ENCODE measurements at regions not wholly inside any gene's neighbourhood (a gene's known extent, or its start where the extent isn't known, plus 50 kb on each side); places are given as distances from the start of the nearest gene placed in this dataset.
"Not testable (repeated sequence)": the region's sequence is repeated elsewhere in the genome, so short reads cannot be mapped to it uniquely, and the experiment has no call there.

- H4K91ac ChIP-seq (replicated peaks; ENCODE audit: insufficient read length, low read length); H3K18ac ChIP-seq (ENCODE audit: extremely low read depth, low read length); H2BK5ac ChIP-seq (ENCODE audit: low read depth, low read length); H3K56ac ChIP-seq (replicated peaks; ENCODE audit: insufficient read length, low read depth, low read length); H3K14ac ChIP-seq (ENCODE audit: insufficient read length); FAIRE-seq; CTCF ChIA-PET (ENCODE audit: partially characterized antibody); H2BK120ac ChIP-seq (replicated peaks; ENCODE audit: low read depth, low read length); H2AK5ac ChIP-seq (ENCODE audit: low read depth, low read length); H2BK15ac ChIP-seq (ENCODE audit: low read length); H3K9me3 ChIP-seq (ENCODE audit: insufficient read depth in 2 of 2, low read depth in 1 of 2, low read length in 1 of 2); H3K4ac ChIP-seq (replicated peaks; ENCODE audit: insufficient read length, low read depth, low read length); POLR2A ChIA-PET (ENCODE audit: partially characterized antibody); H3K4me1 ChIP-seq (replicated peaks in 1 of 4; ENCODE audit: control insufficient read depth in 3 of 4, insufficient read depth in 4 of 4, low read length in 3 of 4); H3K4me3 ChIP-seq (ENCODE audit: extremely low read depth in 1 of 4, insufficient read depth in 2 of 4, low read depth in 3 of 4, low read length in 4 of 4); H3K23me2 ChIP-seq (ENCODE audit: low read depth, low read length); H3K79me2 ChIP-seq (ENCODE audit: control insufficient read depth in 1 of 2, insufficient read depth in 2 of 2, low read length in 2 of 2); H3K4me2 ChIP-seq (ENCODE audit: insufficient read depth in 1 of 2, low read depth in 2 of 2, low read length in 2 of 2); H3K27me3 ChIP-seq (replicated peaks in 1 of 4; ENCODE audit: control insufficient read depth in 3 of 4, extremely low read depth in 1 of 4, insufficient read depth in 3 of 4, low read length in 3 of 4); H4K8ac ChIP-seq (ENCODE audit: extremely low read depth, insufficient read depth, low read length); H3K36me3 ChIP-seq (ENCODE audit: control insufficient read depth in 2 of 4, insufficient read depth in 4 of 4, low read length in 3 of 4); H3K79me1 ChIP-seq (ENCODE audit: low read depth, low read length); H3K9ac ChIP-seq (replicated peaks in 1 of 4; ENCODE audit: extremely low read depth in 1 of 4, low read depth in 3 of 4, low read length in 3 of 4); H4K5ac ChIP-seq (ENCODE audit: insufficient read length, low read depth, low read length); H2BK12ac ChIP-seq (ENCODE audit: low read depth, low read length); H2AFZ ChIP-seq (ENCODE audit: low read length); H2BK20ac ChIP-seq (ENCODE audit: low read length); DNase-seq (ENCODE audit: low read depth in 1 of 2, low spot score in 2 of 2); H4K20me1 ChIP-seq (replicated peaks in 1 of 2; ENCODE audit: control insufficient read depth in 1 of 2, insufficient read depth in 2 of 2, low read length in 2 of 2); H3K27ac ChIP-seq (ENCODE audit: low read depth, low read length); H3K23ac ChIP-seq (ENCODE audit: insufficient read length): not testable (repeated sequence)
- WGBS, 2 experiments (ENCODE audit: extremely low coverage in 1 of 2, insufficient coverage in 1 of 2, insufficient read length in 1 of 2, insufficient replicate concordance in 2 of 2, low coverage in 1 of 2, low lambda C conversion rate in 2 of 2, missing lambda C conversion rate in 1 of 2) = 95% methylated on average over 18 of the region's 24 CpGs; no CpG with 5 or more reads in 1 of the 2 experiments
Measured at GRCh38 chrX:119332855-119333720, 66.0 kb upstream of the SLC25A43 start.

DNA sequence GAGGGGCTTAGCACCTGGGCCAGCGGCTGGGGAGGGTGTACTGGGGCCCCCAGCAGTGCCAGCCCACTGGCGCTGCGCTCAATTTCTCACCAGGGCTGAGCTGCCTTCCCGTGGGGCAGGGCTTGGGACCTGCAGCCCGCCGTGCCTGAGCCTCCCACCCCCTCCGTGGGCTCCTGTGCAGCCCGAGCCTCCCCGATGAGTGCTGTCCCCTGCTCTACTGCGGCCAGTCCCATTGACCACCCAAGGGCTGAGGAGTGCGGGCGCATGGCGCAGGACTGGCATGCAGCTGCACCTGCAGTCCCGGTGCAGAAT, 65.5 kb upstream of the SLC25A43 start:
- WGBS, 2 experiments (ENCODE audit: extremely low coverage in 1 of 2, insufficient coverage in 1 of 2, insufficient read length in 1 of 2, insufficient replicate concordance in 2 of 2, low coverage in 1 of 2, low lambda C conversion rate in 2 of 2, missing lambda C conversion rate in 1 of 2) = 100% methylated on average over 6 of the region's 14 CpGs; no CpG with 5 or more reads in 1 of the 2 experiments
- H3K18ac ChIP-seq (ENCODE audit: extremely low read depth, low read length); CTCF ChIA-PET (ENCODE audit: partially characterized antibody); H4K5ac ChIP-seq (ENCODE audit: insufficient read length, low read depth, low read length); H3K4me2 ChIP-seq (ENCODE audit: insufficient read depth in 1 of 2, low read depth in 2 of 2, low read length in 2 of 2); FAIRE-seq; H3K9me3 ChIP-seq (ENCODE audit: insufficient read depth in 2 of 2, low read depth in 1 of 2, low read length in 1 of 2); H2AK5ac ChIP-seq (ENCODE audit: low read depth, low read length); H3K79me2 ChIP-seq (ENCODE audit: control insufficient read depth in 1 of 2, insufficient read depth in 2 of 2, low read length in 2 of 2); H2BK120ac ChIP-seq (replicated peaks; ENCODE audit: low read depth, low read length); H3K23me2 ChIP-seq (ENCODE audit: low read depth, low read length); H3K23ac ChIP-seq (ENCODE audit: insufficient read length); H2BK15ac ChIP-seq (ENCODE audit: low read length); H3K9ac ChIP-seq (replicated peaks in 1 of 4; ENCODE audit: extremely low read depth in 1 of 4, low read depth in 3 of 4, low read length in 3 of 4); DNase-seq (ENCODE audit: low read depth in 1 of 2, low spot score in 2 of 2); POLR2A ChIA-PET (ENCODE audit: partially characterized antibody); H3K79me1 ChIP-seq (ENCODE audit: low read depth, low read length); H2BK20ac ChIP-seq (ENCODE audit: low read length); H2BK5ac ChIP-seq (ENCODE audit: low read depth, low read length); H3K14ac ChIP-seq (ENCODE audit: insufficient read length); H3K4me1 ChIP-seq (replicated peaks in 1 of 4; ENCODE audit: control insufficient read depth in 3 of 4, insufficient read depth in 4 of 4, low read length in 3 of 4); H3K27ac ChIP-seq (ENCODE audit: low read depth, low read length); H3K36me3 ChIP-seq (ENCODE audit: control insufficient read depth in 2 of 4, insufficient read depth in 4 of 4, low read length in 3 of 4); H4K8ac ChIP-seq (ENCODE audit: extremely low read depth, insufficient read depth, low read length); H2BK12ac ChIP-seq (ENCODE audit: low read depth, low read length); H4K91ac ChIP-seq (replicated peaks; ENCODE audit: insufficient read length, low read length); H2AFZ ChIP-seq (ENCODE audit: low read length); H4K20me1 ChIP-seq (replicated peaks in 1 of 2; ENCODE audit: control insufficient read depth in 1 of 2, insufficient read depth in 2 of 2, low read length in 2 of 2); H3K4me3 ChIP-seq (ENCODE audit: extremely low read depth in 1 of 4, insufficient read depth in 2 of 4, low read depth in 3 of 4, low read length in 4 of 4); H3K4ac ChIP-seq (replicated peaks; ENCODE audit: insufficient read length, low read depth, low read length); H3K56ac ChIP-seq (replicated peaks; ENCODE audit: insufficient read length, low read depth, low read length); H3K27me3 ChIP-seq (replicated peaks in 1 of 4; ENCODE audit: control insufficient read depth in 3 of 4, extremely low read depth in 1 of 4, insufficient read depth in 3 of 4, low read length in 3 of 4): not testable (repeated sequence)

Measured in H1 (cell line).